Loucy (cell line): ENCODE measurements at regions not wholly inside any gene's neighbourhood (a gene's known extent, or its start where the extent isn't known, plus 50 kb on each side); places are given as distances from the start of the nearest gene placed in this dataset.

Experiments
- H2AFZ ChIP-seq: fragments of 200-600 bp; sonication (generic); 2 replicates; pipeline ENCODE4 v1.6.0; 2016; ENCODE audit warnings: antibody characterized with exemption, mild to moderate bottlenecking, low read length, moderate library complexity
- H3F3A ChIP-seq: fragments of 200-600 bp; 2 replicates; pipeline ENCODE4 v1.6.0; 2016; ENCODE audit warnings: antibody characterized with exemption, low read depth, mild to moderate bottlenecking
- H3K27me3 ChIP-seq: fragments of 200-600 bp; sonication (generic); 2 replicates; pipeline ENCODE4 v1.6.1; 2014; ENCODE audit warnings: low read length, mild to moderate bottlenecking; ENCODE audit not compliant: insufficient read depth, poor library complexity, severe bottlenecking
- H3K36me3 ChIP-seq: fragments of 200-600 bp; sonication (generic); 2 replicates; pipeline ENCODE4 v1.6.1; 2016; ENCODE audit warnings: low read length; ENCODE audit not compliant: insufficient read depth
- H3K4me1 ChIP-seq: fragments of 200-600 bp; sonication (generic); 2 replicates; pipeline ENCODE4 v1.5.1; 2014; ENCODE audit warnings: low read length, mild to moderate bottlenecking; ENCODE audit not compliant: insufficient read depth, poor library complexity, severe bottlenecking
- H3K4me2 ChIP-seq: fragments of 200-600 bp; sonication (generic); 2 replicates; pipeline ENCODE4 v1.6.0; 2014; ENCODE audit warnings: antibody characterized with exemption, low read length, low read depth, mild to moderate bottlenecking; ENCODE audit not compliant: poor library complexity, severe bottlenecking
- H3K4me3 ChIP-seq: fragments of 200-600 bp; sonication (generic); 2 replicates; pipeline ENCODE4 v1.5.1; 2014; ENCODE audit warnings: low read length, mild to moderate bottlenecking, mixed read lengths; ENCODE audit not compliant: poor library complexity, severe bottlenecking
- H3K79me2 ChIP-seq: fragments of 200-600 bp; sonication (generic); 2 replicates; pipeline ENCODE4 v1.6.1; 2014; ENCODE audit warnings: low read length; ENCODE audit not compliant: insufficient read depth
- H3K9ac ChIP-seq: fragments of 200-600 bp; sonication (generic); 2 replicates; pipeline ENCODE4 v1.6.0; 2014; ENCODE audit warnings: mild to moderate bottlenecking, low read depth, low read length, moderate library complexity; ENCODE audit not compliant: poor library complexity, severe bottlenecking
- H3K9me2 ChIP-seq: fragments of 200-600 bp; sonication (generic); replicated peaks from 2 replicates; pipeline ENCODE4 v1.6.1; 2016; ENCODE audit warnings: low read depth, low read length, mixed read lengths
- H3K9me3 ChIP-seq: fragments of 200-600 bp; sonication (generic); 2 replicates; pipeline ENCODE4 v1.6.1; 2014; ENCODE audit warnings: mild to moderate bottlenecking, antibody characterized with exemption, low read length, low read depth; ENCODE audit not compliant: insufficient read depth
- H4K20me1 ChIP-seq: fragments of 200-600 bp; sonication (generic); 2 replicates; pipeline ENCODE4 v1.6.0; 2014; ENCODE audit warnings: antibody characterized with exemption, low read length, mild to moderate bottlenecking; ENCODE audit not compliant: insufficient read depth, poor library complexity, severe bottlenecking
- EZH2phosphoT487 ChIP-seq: fragments of 200-600 bp; IDR thresholded peaks from 2 replicates; pipeline ENCODE4 v1.6.1; 2018; ENCODE audit warnings: antibody characterized with exemption, mild to moderate bottlenecking, moderate library complexity, borderline replicate concordance
- TF ChIP-seq, protein P1 (sequence below): fragments of 200-600 bp; sonication (generic); conservative IDR thresholded peaks from 2 replicates; pipeline ENCODE4 v1.5.1; 2014; ENCODE audit warnings: mild to moderate bottlenecking, antibody characterized with exemption, low read length

GRCh38 chr10:8146650-8147049, 92.2 kb downstream of the GATA3 start:
- Histone ChIP-seq H3K4me2 (no peak overlapping the region), H4K20me1 (no peaks in the 10 kb centered on the region)
- TF ChIP-seq, protein P1, sequence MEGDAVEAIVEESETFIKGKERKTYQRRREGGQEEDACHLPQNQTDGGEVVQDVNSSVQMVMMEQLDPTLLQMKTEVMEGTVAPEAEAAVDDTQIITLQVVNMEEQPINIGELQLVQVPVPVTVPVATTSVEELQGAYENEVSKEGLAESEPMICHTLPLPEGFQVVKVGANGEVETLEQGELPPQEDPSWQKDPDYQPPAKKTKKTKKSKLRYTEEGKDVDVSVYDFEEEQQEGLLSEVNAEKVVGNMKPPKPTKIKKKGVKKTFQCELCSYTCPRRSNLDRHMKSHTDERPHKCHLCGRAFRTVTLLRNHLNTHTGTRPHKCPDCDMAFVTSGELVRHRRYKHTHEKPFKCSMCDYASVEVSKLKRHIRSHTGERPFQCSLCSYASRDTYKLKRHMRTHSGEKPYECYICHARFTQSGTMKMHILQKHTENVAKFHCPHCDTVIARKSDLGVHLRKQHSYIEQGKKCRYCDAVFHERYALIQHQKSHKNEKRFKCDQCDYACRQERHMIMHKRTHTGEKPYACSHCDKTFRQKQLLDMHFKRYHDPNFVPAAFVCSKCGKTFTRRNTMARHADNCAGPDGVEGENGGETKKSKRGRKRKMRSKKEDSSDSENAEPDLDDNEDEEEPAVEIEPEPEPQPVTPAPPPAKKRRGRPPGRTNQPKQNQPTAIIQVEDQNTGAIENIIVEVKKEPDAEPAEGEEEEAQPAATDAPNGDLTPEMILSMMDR = no peak
- no peak for TF ChIP-seq EZH2phosphoT487

DNA sequence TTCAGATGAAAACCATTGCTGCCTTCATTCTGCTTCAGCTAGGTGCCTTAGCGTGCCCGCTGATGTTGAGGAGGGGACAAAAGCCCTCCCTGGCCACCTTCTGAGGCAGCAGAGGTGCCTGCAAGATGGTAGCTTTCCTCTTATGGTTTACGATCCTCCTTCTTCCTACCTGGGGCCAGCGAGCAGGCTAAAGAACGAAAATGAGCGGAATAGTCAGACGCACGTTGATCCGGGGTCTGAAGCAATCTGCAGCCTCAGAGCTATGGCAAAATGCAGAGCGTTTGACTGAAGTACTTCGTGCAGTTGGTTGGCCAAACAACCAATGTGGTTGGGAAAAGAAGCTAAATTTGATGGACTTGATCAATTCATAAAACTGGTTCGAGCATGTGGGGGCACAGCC, 95.5 kb downstream of the GATA3 start:
- Histone ChIP-seq H3K4me1 (no peaks in the 10 kb centered on the region), H3K9me2 (no peaks in the 10 kb centered on the region), H3F3A (no peaks in the 10 kb centered on the region), H4K20me1 (no peaks in the 10 kb centered on the region), H3K36me3 (no peaks in the 10 kb centered on the region), H3K9me3 (no peaks in the 10 kb centered on the region), H3K9ac (no peak overlapping the region), H3K4me3 (no peak overlapping the region), H3K27me3 (no peaks in the 10 kb centered on the region), H2AFZ (no peak overlapping the region), H3K79me2 (no peaks in the 10 kb centered on the region), H3K4me2 (no peak overlapping the region)
- TF ChIP-seq, protein P1 = no peak
- no peak for TF ChIP-seq EZH2phosphoT487

More at GRCh38 chr10:8146650-8147049, 92.2 kb downstream of the GATA3 start:
- no peaks in the 10 kb centered on the region for H3K27me3 ChIP-seq
- H3K9ac ChIP-seq = no peak overlapping the region
- no peaks in the 10 kb centered on the region for H3F3A ChIP-seq
- no peaks in the 10 kb centered on the region for H3K79me2 ChIP-seq
- H3K36me3 ChIP-seq = no peaks in the 10 kb centered on the region
- no peaks in the 10 kb centered on the region for H3K4me1 ChIP-seq
- no peaks in the 10 kb centered on the region for H3K9me3 ChIP-seq
- no peak overlapping the region for H2AFZ ChIP-seq
- no peaks in the 10 kb centered on the region for H3K9me2 ChIP-seq
- H3K4me3 ChIP-seq = no peak overlapping the region

- no peaks in the 10 kb centered on the region for H3K79me2 ChIP-seq
- H3K9me2 ChIP-seq = no peaks in the 10 kb centered on the region
- no peaks in the 10 kb centered on the region for H3K4me1 ChIP-seq
- no peaks in the 10 kb centered on the region for H3K36me3 ChIP-seq
- no peaks in the 10 kb centered on the region for H3F3A ChIP-seq
- H3K9ac ChIP-seq = no peak overlapping the region
- no peaks in the 10 kb centered on the region for H3K9me3 ChIP-seq
- no peaks in the 10 kb centered on the region for H4K20me1 ChIP-seq
- TF ChIP-seq, protein P1 = no peak
- no peak for TF ChIP-seq EZH2phosphoT487
- no peak overlapping the region for H3K4me2 ChIP-seq
- H2AFZ ChIP-seq = no peak overlapping the region
- no peaks in the 10 kb centered on the region for H3K27me3 ChIP-seq
- H3K4me3 ChIP-seq = no peak overlapping the region
These were observed 96.0 kb downstream of the GATA3 start for GRCh38 chr10:8150401-8150905.
